GM19238 (cell line): ENCODE measurements at regions not wholly inside any gene's neighbourhood (a gene's known extent, or its start where the extent isn't known, plus 50 kb on each side); places are given as distances from the start of the nearest gene placed in this dataset.
"Not testable (repeated sequence)": the region's sequence is repeated elsewhere in the genome, so short reads cannot be mapped to it uniquely, and the experiment has no call there.

ENCODE experiments used
- DNase-seq: peaks from one replicate; pipeline ENCODE4 v3.0.0; 2011; ENCODE audit warnings: low spot score; ENCODE audit not compliant: insufficient read length

GRCh38 chr19:13712767-13713201, 51.5 kb upstream of the MRI1 start:
- no peak for DNase-seq

- no peak for DNase-seq
Measured at GRCh38 chr19:13707915-13708314, 56.4 kb upstream of the MRI1 start.

- DNase-seq: no peak
Measured at GRCh38 chr19:13705928-13706447, 58.3 kb upstream of the MRI1 start.

GRCh38 chr19:13705201-13705600, 59.1 kb upstream of the MRI1 start:
- no peak for DNase-seq

- no peak for DNase-seq
Measured at GRCh38 chr19:13701624-13702023, 62.7 kb upstream of the MRI1 start.

- no peak for DNase-seq
Measured at GRCh38 chr19:13700621-13701020, 63.7 kb upstream of the MRI1 start.

GRCh38 chr19:13699786-13700185, 64.5 kb upstream of the MRI1 start:
- DNase-seq: no peak

GRCh38 chr19:13696839-13697238, 67.5 kb upstream of the MRI1 start:
- DNase-seq: no peak

- no peak for DNase-seq
Measured at GRCh38 chr19:13693889-13694288, 70.4 kb upstream of the MRI1 start.

GRCh38 chr19:13691569-13692435, 72.5 kb upstream of the MRI1 start:
- DNase-seq: no peak

- no peak for DNase-seq
Measured at GRCh38 chr19:13689085-13689484, 75.2 kb upstream of the MRI1 start.

GRCh38 chr19:13684021-13684420, 80.3 kb upstream of the MRI1 start:
- no peak for DNase-seq

- no peak for DNase-seq
Measured at GRCh38 chr19:13681509-13681908, 82.8 kb upstream of the MRI1 start.

GRCh38 chr19:13680708-13681360, 83.5 kb upstream of the MRI1 start:
- not testable (repeated sequence) for DNase-seq

- DNase-seq: not testable (repeated sequence)
Measured at GRCh38 chr19:13676967-13677366, 87.4 kb upstream of the MRI1 start.

- not testable (repeated sequence) for DNase-seq
Measured at GRCh38 chr19:13672480-13673175, 91.7 kb upstream of the MRI1 start.

- no peak for DNase-seq
Measured at GRCh38 chr19:13670846-13671245, 93.5 kb upstream of the MRI1 start.

GRCh38 chr19:13669780-13670355, 94.5 kb upstream of the MRI1 start:
- DNase-seq: no peak

- no peak for DNase-seq
Measured at GRCh38 chr19:13668964-13669363, 95.4 kb upstream of the MRI1 start.

GRCh38 chr19:13666165-13666564, 98.2 kb upstream of the MRI1 start:
- no peak for DNase-seq

- no peak for DNase-seq
Measured at GRCh38 chr19:13665125-13665905, 99.0 kb upstream of the MRI1 start.
